Inflammatory macrophage treated with lipopolysaccharide for 1 hour (primary cell): ENCODE measurements at regions not wholly inside any gene's neighbourhood (a gene's known extent, or its start where the extent isn't known, plus 50 kb on each side); places are given as distances from the start of the nearest gene placed in this dataset.
"Not testable (repeated sequence)": the region's sequence is repeated elsewhere in the genome, so short reads cannot be mapped to it uniquely, and the experiment has no call there.

Experiments used
- DNase-seq, 2 donors: peaks; one replicate each; pipeline ENCODE4 v3.0.0-alpha.2; 2020 to 2022

GRCh38 chr5:126677121-126677520 lies 76.4 kb downstream of the PHAX start:
- DNase-seq, result no peak

- no peak for DNase-seq
Measured at GRCh38 chr5:126680191-126680817, 79.6 kb downstream of the PHAX start.

GRCh38 chr5:126681314-126681713 lies 80.6 kb downstream of the PHAX start:
- DNase-seq, result not testable (repeated sequence)

GRCh38 chr5:126681970-126682369 lies 81.2 kb downstream of the PHAX start:
- no peak for DNase-seq

- no peak for DNase-seq
Measured at GRCh38 chr5:126682856-126683255, 82.1 kb downstream of the PHAX start.

GRCh38 chr5:126683912-126684311 lies 83.2 kb downstream of the PHAX start:
- DNase-seq, result no peak

- not testable (repeated sequence) for DNase-seq
Measured at GRCh38 chr5:126684656-126685442, 84.1 kb downstream of the PHAX start.

- DNase-seq, result no peak
Measured at GRCh38 chr5:126686451-126687126, 85.8 kb downstream of the PHAX start.

GRCh38 chr5:126692971-126693370 lies 84.0 kb upstream of the LMNB1 start:
- no peak for DNase-seq

GRCh38 chr5:126693806-126694205 lies 83.1 kb upstream of the LMNB1 start:
- no peak for DNase-seq

- no peak for DNase-seq
Measured at GRCh38 chr5:126694403-126694802, 82.5 kb upstream of the LMNB1 start.

- DNase-seq, result peak; percentile 71 to 82
Measured at GRCh38 chr5:126695091-126695490, 81.8 kb upstream of the LMNB1 start.

- no peak for DNase-seq
Measured at GRCh38 chr5:126707080-126707479, 69.9 kb upstream of the LMNB1 start.

- no peak for DNase-seq
Measured at GRCh38 chr5:126715765-126716164, 61.2 kb upstream of the LMNB1 start.

- DNase-seq, result no peak
Measured at GRCh38 chr5:126716861-126717260, 60.1 kb upstream of the LMNB1 start.

- no peak for DNase-seq
Measured at GRCh38 chr5:126718236-126718868, 58.6 kb upstream of the LMNB1 start.

GRCh38 chr5:126720369-126720768 lies 56.6 kb upstream of the LMNB1 start:
- DNase-seq, result no peak

GRCh38 chr5:126723643-126724042 lies 53.3 kb upstream of the LMNB1 start:
- no peak for DNase-seq
